ENCODE measurements at regions not wholly inside any gene's neighbourhood (a gene's known extent, or its start where the extent isn't known, plus 50 kb on each side); places are given as distances from the start of the nearest gene placed in this dataset.

DNA sequence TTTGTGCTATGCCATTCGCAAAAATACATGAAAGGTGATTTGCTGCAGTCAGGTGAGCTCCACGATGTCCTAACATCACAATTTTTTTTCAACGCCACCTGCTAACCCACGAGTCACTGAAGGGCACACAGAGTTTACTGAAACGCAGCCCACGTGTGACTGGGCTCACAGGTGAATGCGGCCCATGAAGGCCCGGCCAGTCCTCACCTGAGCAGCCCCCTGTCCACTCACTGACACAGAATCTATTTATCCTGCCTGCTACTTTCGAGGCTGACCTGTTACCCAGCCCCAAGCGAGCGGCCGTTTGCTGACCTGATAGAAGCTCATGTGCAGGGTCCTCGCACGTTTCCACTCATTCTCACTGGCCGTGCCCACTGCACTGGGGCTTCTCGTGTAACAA lies 121.9 kb upstream of the SOX1 start:
- H3K4me1 ChIP-seq = no peaks in the 10 kb centered on the region
- no peak for ATAC-seq
- 83% methylated on average over 16 of the region's 16 CpGs; no CpG with 5 or more reads in 1 of the 2 donors for WGBS, 2 donors (ENCODE audit: low coverage in 1 of 2)
- no peak overlapping the region for H3K4me3 ChIP-seq
- no peaks in the 10 kb centered on the region for H3K36me3 ChIP-seq
- TF ChIP-seq, protein P1, sequence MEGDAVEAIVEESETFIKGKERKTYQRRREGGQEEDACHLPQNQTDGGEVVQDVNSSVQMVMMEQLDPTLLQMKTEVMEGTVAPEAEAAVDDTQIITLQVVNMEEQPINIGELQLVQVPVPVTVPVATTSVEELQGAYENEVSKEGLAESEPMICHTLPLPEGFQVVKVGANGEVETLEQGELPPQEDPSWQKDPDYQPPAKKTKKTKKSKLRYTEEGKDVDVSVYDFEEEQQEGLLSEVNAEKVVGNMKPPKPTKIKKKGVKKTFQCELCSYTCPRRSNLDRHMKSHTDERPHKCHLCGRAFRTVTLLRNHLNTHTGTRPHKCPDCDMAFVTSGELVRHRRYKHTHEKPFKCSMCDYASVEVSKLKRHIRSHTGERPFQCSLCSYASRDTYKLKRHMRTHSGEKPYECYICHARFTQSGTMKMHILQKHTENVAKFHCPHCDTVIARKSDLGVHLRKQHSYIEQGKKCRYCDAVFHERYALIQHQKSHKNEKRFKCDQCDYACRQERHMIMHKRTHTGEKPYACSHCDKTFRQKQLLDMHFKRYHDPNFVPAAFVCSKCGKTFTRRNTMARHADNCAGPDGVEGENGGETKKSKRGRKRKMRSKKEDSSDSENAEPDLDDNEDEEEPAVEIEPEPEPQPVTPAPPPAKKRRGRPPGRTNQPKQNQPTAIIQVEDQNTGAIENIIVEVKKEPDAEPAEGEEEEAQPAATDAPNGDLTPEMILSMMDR (IDR thresholded peaks at IDR 0.05) = no peak
- TF ChIP-seq EP300 (IDR thresholded peaks at IDR 0.05) = no peak
- TF ChIP-seq POLR2A (IDR thresholded peaks at IDR 0.05) = no peak
- TF ChIP-seq POLR2AphosphoS5 (IDR thresholded peaks at IDR 0.05) = no peak
- peaks cover 27% of the 10 kb centered on the region for H3K27me3 ChIP-seq
- H3K27ac ChIP-seq = no peak overlapping the region
- H3K9me3 ChIP-seq = peaks cover 0 to 9% (median 0%) of the 10 kb centered on the region in 3 donors

DNA sequence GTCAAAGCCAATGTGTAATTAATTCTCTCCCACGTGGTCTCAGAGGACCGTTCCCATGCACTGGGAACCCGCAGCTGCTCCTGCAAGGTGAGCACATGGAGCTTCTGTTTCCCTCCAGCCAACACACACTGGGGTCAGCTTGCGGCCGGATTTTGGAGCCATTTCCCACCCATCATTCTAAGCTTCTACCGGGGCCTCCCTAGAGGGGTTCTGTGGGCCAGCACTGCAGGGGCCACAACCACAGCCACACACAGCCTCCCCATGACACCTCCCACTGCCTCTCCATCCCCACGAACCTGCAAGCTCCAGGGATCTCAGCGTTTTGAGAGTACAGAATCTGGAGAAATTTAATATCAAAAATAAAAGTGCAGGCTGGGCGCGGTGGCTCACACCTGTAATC lies 120.7 kb upstream of the SOX1 start:
- 71% methylated on average over 5 of the region's 10 CpGs; no CpG with 5 or more reads in 1 of the 2 donors for WGBS, 2 donors (ENCODE audit: low coverage in 1 of 2)
- TF ChIP-seq POLR2A (IDR thresholded peaks at IDR 0.05) (no peak), POLR2AphosphoS5 (IDR thresholded peaks at IDR 0.05) (no peak), EP300 (IDR thresholded peaks at IDR 0.05) (no peak)
- H3K4me1 ChIP-seq = no peaks in the 10 kb centered on the region
- H3K9me3 ChIP-seq = peaks cover 0 to 20% (median 0%) of the 10 kb centered on the region in 3 donors
- no peaks in the 10 kb centered on the region for H3K36me3 ChIP-seq
- peaks cover 35% of the 10 kb centered on the region for H3K27me3 ChIP-seq
- no peak overlapping the region for H3K27ac ChIP-seq
- no peak overlapping the region for H3K4me3 ChIP-seq
- ATAC-seq = no peak

DNA sequence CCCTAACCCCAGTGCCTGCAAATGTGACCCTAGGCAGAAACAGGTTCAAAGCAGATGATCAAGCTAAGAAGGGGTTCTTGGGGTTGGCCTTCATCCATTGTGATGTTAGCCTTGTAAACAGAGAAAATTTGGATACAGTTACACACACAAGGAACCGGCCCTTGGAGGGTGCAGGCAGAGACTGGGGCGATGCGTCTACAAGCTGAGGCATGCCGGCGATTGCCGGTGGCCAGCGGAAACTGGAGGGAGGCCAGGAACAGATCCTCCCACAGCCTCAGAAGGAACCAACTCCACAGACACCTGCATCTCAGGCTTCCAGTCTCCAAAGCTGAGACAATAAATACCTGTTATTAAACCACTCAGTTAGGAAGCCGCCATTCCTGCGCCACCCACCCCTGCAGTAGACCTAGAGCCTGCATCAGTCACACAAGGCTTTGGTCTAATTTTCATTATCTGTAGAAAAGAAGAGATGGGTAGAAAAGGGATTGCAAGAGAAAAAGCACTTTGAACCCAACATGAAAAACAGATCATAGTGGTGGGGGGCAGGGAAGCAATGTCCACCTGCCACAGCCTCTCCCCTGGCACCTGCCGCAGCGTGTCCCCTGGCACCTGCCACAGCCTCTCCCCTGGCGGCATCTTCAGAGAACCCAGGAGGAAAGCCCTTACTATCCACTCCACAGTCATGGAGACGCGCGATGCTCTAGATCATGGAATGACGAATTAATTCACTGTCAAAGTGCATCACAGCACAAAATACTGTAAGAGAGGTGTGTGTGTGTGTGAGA lies 119.7 kb upstream of the SOX1 start:
- ATAC-seq = no peak
- Histone ChIP-seq H3K36me3 (no peaks in the 10 kb centered on the region), H3K27me3 (peaks cover 39% of the 10 kb centered on the region), H3K4me1 (no peaks in the 10 kb centered on the region), H3K27ac (no peak overlapping the region), H3K9me3 (peaks cover 0 to 25% (median 0%) of the 10 kb centered on the region in 3 donors), H3K4me3 (no peak overlapping the region)
- TF ChIP-seq POLR2AphosphoS5 (IDR thresholded peaks at IDR 0.05) (no peak), EP300 (IDR thresholded peaks at IDR 0.05) (no peak), POLR2A (IDR thresholded peaks at IDR 0.05) (no peak)
- TF ChIP-seq, protein P1 (IDR thresholded peaks at IDR 0.05) = no peak
- WGBS, 2 donors (ENCODE audit: low coverage in 1 of 2) = 80 to 94% methylated on average over 3 to 11 of the region's 16 CpGs

DNA sequence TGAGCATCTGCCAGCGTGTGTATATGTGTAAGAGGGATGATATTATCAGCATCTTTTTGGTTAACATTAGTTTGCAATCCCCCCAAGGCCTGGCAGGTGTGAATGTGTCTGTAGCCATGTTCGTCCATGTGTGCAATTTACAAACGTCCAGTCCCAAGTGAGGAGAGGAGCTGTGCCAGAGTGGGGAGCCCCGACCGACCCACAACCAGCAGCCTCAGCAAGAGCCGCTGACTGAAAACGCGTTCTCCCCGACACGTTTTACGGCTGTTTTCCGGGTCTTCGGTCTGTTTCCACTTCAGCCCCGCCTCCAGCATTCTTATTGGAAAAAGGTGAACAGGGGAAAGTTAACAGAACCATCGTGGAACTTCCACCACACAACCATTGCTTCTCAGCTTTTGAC lies 119.1 kb upstream of the SOX1 start:
- H3K36me3 ChIP-seq = no peaks in the 10 kb centered on the region
- H3K27ac ChIP-seq = no peak overlapping the region
- 70 to 74% methylated on average over 8 to 13 of the region's 15 CpGs for WGBS, 2 donors (ENCODE audit: low coverage in 1 of 2)
- no peaks in the 10 kb centered on the region for H3K4me1 ChIP-seq
- no peak overlapping the region for H3K4me3 ChIP-seq
- TF ChIP-seq, protein P1 (IDR thresholded peaks at IDR 0.05) = no peak
- TF ChIP-seq POLR2AphosphoS5 (IDR thresholded peaks at IDR 0.05) = no peak
- no peak for TF ChIP-seq EP300 (IDR thresholded peaks at IDR 0.05)
- TF ChIP-seq POLR2A (IDR thresholded peaks at IDR 0.05) = no peak
- H3K9me3 ChIP-seq = peaks cover 0 to 25% (median 0%) of the 10 kb centered on the region in 3 donors
- ATAC-seq = no peak
- H3K27me3 ChIP-seq = peaks cover 42% of the 10 kb centered on the region

DNA sequence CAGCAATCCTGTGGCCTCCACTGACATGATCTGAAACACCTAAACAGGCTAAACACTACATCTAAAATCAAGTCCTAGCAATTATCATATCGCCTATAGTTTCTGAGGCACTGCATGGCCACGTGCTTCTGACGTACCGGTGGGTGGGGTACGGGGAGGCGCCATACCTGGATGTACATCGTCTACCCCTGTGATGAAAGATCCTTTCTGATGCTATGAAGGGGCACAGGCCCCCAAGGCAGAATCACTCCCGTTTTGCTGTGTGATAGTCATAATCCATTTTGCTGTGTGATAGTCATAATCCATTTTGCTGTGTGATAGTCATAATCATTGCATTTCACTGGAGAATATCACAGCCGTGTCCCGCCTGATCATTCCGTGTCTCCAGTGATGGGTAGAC lies 118.7 kb upstream of the SOX1 start:
- Histone ChIP-seq H3K36me3 (no peaks in the 10 kb centered on the region), H3K27ac (no peak overlapping the region), H3K27me3 (peaks cover 45% of the 10 kb centered on the region), H3K4me1 (no peaks in the 10 kb centered on the region), H3K9me3 (peaks cover 0 to 25% (median 0%) of the 10 kb centered on the region in 3 donors), H3K4me3 (no peak overlapping the region)
- WGBS, 2 donors (ENCODE audit: low coverage in 1 of 2) = 82 to 87% methylated on average over 5 to 8 of the region's 11 CpGs
- ATAC-seq = no peak
- TF ChIP-seq POLR2A (IDR thresholded peaks at IDR 0.05) (no peak), POLR2AphosphoS5 (IDR thresholded peaks at IDR 0.05) (no peak), EP300 (IDR thresholded peaks at IDR 0.05) (no peak)
- TF ChIP-seq, protein P1 (IDR thresholded peaks at IDR 0.05) = no peak

Measured in gastroesophageal sphincter (tissue), 4 donors.